ENCODE measurements at regions not wholly inside any gene's neighbourhood (a gene's known extent, or its start where the extent isn't known, plus 50 kb on each side); places are given as distances from the start of the nearest gene placed in this dataset.
A peak's percentile ranks its signal among the peaks of the same experiment; 100 is the strongest.
"Not testable (repeated sequence)": the region's sequence is repeated elsewhere in the genome, so short reads cannot be mapped to it uniquely, and the experiment has no call there.

GRCh38 chrX:65610481-65610880, 57.0 kb upstream of the MSN start:
- no peak for DNase-seq (ENCODE audit: low read depth)

- DNase-seq (ENCODE audit: low read depth) = no peak
Measured at GRCh38 chrX:65610040-65610439, 57.4 kb upstream of the MSN start.

DNA sequence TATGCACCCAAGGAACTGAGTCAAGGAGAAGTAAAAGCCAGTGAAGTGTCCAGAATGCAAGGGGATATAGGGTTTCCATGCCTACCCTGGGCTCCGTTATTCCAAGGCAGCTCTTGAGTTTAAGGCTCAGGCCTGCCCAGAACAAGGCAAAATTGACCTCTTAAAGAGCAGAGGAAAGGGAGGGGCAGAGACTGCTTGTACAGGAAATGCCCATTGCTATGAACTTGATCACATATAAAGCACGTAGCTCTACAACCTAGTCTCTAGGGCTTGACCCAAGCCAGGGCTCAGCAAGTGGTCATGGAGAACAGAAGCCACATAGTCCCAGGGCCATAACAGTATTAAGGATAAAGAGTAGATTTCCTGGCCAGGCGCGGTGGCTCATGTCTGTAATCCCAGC, 58.2 kb upstream of the MSN start:
- no peak for DNase-seq (ENCODE audit: low read depth)

GRCh38 chrX:65608026-65608425, 59.4 kb upstream of the MSN start:
- no peak for DNase-seq (ENCODE audit: low read depth)

- no peak for DNase-seq (ENCODE audit: low read depth)
Measured at GRCh38 chrX:65607070-65607742, 60.2 kb upstream of the MSN start.

DNA sequence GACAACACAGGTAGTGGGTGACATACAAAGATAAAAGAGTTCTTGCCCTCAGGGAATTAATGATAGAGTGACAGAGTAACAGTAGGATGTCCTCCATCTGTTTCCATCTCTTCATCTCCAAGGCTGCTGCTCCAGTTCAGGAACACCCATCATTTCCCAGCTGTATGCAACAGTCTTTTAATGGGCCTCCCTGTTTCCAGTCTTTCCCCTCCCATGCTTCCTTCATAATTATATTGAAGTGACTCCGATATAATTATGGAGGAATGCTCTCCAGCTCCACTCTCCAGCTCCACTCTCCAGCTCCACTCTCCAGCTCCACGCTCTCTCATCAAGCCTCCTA, 65.3 kb upstream of the MSN start:
- no peak for DNase-seq (ENCODE audit: low read depth)

- no peak for DNase-seq (ENCODE audit: low read depth)
Measured at GRCh38 chrX:65601530-65602220, 65.8 kb upstream of the MSN start.

GRCh38 chrX:65601126-65601525, 66.3 kb upstream of the MSN start:
- no peak for DNase-seq (ENCODE audit: low read depth)

DNA sequence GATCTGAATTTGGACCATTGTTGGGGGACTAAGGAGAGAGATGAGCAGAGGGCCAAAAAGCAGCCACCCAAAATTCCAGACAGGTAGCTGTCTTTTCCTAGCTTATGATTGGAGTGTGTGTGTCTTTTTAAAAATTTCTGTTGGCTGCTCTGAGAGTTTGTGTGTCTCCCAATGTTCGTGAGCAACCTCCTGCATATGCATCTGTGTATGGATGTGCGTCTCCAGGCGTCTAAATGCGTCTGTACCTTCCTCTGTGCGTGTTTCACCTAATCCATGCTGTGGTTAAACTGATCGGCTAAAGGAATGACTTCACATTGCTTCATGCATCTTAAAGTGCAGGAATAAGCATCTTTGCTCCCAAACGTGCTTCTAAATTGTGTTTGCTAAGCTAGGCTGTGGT, 65.5 kb upstream of the LAS1L start:
- DNase-seq (ENCODE audit: low read depth) = no peak

GRCh38 chrX:65598559-65599147, 64.1 kb upstream of the LAS1L start:
- no peak for DNase-seq (ENCODE audit: low read depth)

DNA sequence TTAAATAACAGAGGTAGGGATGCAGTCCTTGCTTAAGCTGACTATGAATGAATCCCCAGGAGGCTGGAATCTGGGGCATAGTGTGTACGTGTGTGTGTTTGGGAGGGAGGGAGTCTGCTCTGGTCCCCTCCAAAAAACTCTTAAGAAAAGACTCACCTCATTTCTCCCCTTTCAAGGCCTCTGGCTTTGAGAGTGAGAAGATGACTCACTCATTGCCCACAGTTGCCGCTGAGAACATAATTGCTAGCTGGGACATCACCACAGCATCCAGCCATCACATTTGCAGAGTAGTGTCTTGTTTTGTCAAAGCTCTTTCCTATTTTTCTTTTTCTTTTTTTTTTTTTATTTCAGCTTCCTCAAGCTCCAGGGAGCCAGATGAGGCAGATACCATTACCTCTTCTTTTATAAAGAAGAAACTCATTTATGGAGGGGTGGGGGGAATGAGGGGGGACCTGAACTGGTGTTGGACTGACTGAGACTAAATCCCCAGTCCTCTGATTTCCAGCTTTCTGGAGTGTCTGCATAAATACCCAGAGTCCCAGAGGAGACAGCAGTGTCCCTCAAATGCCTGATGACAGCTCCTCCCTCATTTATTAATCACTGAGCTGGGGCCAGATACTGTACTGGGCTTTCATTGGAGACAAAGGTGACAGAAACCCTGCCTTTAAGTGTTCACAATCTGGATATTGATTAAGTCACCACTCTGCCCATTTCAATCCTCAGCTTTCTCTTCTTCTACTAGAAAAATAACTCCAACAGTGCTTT, 61.9 kb upstream of the LAS1L start:
- peak; percentile 31 for DNase-seq (ENCODE audit: low read depth)

DNA sequence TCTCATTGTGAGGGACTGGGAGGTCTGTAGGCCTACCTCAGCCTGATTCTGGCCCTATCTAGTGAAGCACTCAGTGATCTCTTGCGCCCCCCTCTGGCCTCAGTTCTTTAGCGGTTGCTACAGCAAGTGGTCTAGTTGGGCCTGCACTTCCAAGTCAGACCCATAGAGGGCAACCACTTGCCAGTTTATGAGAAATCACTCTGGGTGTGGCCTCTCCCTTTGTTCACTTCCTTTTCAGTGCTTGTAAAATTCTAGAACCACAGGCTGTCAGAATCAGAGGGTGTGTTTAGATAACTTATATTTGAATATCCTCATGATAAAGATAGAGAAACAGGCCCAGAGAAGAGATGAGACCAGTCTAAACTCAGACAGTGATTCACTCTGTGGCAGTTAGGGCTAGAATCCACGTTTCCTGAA, 60.9 kb upstream of the LAS1L start:
- peak; percentile 93 for DNase-seq (ENCODE audit: low read depth)

DNA sequence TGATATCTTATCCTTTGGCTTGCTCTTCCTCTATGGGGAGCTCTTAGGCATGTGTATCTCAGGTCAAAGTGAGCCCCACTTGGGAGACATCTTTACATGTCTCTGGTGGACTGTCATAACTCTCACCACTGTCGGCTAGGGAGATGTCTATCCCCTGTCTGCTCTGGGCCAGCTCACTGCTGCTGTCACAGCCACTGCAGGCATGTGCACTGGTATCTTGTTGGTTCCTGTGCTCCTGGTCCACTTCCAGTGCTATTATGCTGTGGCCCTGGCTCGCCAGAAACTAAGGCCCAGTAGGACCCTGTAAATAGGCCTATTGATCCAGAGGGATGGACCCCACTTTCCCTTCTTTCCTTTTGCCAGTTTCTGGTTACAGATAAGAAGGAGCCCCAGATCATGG, 56.6 kb upstream of the LAS1L start:
- DNase-seq (ENCODE audit: low read depth) = no peak

DNA sequence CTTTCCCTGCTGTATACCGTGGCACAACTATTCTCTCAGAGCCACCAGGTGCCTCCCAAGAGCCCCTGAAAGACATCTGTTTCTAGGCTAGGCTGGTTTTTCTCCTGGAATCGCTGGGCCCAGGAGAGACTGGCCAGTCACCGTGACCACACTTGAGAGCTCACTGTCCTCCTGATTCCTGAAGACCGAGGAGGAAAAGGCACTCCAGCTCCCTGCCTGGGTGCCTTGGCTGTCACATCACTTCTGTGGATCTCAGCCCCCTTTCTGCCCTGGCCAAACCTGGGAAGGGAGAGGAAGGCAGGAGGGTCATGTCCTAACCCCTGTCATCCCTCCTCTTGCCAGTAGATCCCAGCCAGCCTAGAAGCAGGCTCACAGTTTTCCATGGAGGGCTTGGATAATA, 54.7 kb upstream of the LAS1L start:
- no peak for DNase-seq (ENCODE audit: low read depth)

DNA sequence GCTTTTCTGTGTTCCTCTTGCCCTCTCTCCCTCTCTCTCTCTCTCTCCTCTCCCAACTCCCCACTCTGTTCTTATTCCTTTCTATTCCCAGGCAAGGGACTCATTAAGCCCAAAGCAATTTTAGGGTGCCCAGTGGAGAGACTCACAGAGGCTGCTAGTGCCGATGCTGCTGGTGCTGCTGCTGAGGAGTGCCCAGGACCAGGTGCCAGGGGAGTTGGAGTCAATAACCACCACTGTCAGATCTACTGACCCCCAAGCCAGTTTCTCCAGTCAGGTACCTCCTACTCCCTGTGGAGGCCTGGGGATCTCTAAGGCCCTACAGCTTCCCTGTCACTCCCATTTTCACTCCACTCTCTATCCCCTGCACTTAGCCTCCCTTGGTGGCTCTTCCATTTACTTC, 54.2 kb upstream of the LAS1L start:
- DNase-seq (ENCODE audit: low read depth) = no peak

DNA sequence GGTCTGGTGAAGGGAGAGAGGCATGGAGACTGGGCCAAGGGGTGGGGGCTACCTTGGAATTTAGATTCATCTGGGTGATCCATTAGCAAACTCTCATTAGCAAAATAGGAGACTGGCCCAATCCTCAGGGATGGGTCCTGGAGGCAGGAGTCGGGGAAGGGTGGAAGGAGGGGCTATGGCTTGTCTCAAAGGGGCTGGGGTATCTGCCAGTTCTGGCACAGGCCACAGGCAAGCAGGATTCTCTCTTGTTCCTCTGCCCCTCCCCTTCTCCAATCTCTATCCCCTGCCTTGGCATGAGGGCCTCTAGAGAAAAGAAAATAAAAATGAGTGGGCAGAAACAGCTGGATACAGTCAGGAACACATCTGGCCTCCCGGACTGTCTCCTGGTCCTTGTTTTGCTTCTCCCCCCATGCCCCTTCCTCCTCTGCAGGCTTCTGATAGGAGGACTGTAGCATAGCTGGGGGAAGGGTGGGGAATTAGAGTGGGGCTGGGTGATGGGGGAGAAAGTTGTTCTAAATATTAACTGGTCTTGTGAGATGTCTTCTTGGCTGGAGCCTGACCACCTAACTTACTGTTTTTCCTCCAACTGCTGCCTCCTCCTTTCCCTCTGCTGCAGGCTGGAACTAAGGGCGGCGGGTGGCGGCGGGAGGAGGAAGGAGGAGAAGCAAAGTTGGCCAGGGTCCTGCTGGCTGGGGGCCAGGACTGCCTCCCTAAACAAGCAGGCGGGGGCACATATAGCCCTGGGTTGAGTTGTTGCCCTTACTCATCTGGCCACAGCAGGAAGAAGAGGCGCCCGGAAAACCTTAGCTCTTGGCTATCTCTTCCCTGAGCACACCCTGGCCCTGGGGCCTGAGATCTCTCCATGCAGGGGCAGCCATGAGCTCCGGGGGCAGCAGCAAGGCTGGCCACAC, 53.3 kb upstream of the LAS1L start:
- DNase-seq (ENCODE audit: low read depth) = no peak

- no peak for DNase-seq (ENCODE audit: low read depth)
Measured at GRCh38 chrX:65586491-65586890, 51.9 kb upstream of the LAS1L start.

DNA sequence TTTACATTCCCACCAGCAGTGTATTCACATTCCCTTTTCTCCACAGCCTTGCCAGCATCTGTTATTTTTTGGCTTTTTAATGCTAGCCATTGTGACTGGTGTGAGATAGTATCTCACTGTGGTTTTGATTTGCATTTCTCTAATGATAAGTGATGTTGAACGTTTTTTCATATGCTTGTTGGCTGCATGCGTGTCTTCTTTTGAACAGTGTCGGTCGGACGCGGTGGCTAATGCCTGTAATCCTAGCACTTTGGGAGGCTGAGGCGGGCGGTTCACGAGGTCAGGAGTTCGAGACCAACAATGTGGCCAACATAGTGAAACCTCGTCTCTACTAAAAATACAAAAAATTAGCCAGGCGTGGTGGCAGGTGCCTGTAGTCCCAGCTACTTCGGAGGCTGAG, 50.6 kb upstream of the LAS1L start:
- DNase-seq (ENCODE audit: low read depth) = not testable (repeated sequence)
